GM12892 (cell line): ENCODE measurements at regions not wholly inside any gene's neighbourhood (a gene's known extent, or its start where the extent isn't known, plus 50 kb on each side); places are given as distances from the start of the nearest gene placed in this dataset.

Experiments used
- POLR2A ChIP-seq: IDR thresholded peaks from 2 replicates; pipeline ENCODE4 v1.6.1; 2011; ENCODE audit warnings: low read depth, low read length, control low read depth
- TAF1 ChIP-seq: IDR thresholded peaks from 2 replicates; pipeline ENCODE4 v1.6.1; 2011; ENCODE audit warnings: low read depth, mild to moderate bottlenecking, control low read depth, low read length, borderline replicate concordance

DNA sequence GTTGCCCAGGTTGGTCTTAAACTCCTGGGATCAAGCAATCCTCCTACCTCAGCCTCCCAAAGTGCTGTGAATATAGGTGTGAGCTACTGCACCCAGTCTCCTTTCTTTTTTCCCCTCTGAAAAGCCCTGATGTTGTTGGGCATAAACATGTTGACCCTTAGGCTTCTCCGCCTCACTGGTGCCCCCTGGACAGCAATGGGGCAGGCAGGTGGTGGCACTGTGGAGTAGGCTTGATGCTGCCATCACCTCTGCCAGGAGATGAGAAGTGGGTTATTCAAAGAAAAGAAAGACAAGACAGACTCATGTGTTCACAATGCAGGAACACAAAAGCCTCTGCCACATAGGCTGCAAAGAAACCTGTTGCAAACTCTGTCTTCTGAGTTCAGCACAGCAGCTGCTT lies 169.9 kb downstream of the EN1 start:
- no peak for TF ChIP-seq TAF1
- TF ChIP-seq POLR2A: no peak
